ENCODE measurements at regions not wholly inside any gene's neighbourhood (a gene's known extent, or its start where the extent isn't known, plus 50 kb on each side); places are given as distances from the start of the nearest gene placed in this dataset.

GRCh38 chr10:44186150-44186549 lies 198.7 kb downstream of the CXCL12 start:
- TF ChIP-seq EZH2 (IDR thresholded peaks at IDR 0.05; ENCODE audit: borderline replicate concordance, low read depth, low read length, severe bottlenecking) (no peak), CTCF (IDR thresholded peaks at IDR 0.05; ENCODE audit: borderline replicate concordance, extremely low read depth, low read length, poor library complexity, severe bottlenecking) (no peak)
- no peak overlapping the region for H3K4me2 ChIP-seq (ENCODE audit: insufficient read depth, low read length)

GRCh38 chr10:44185315-44185666 lies 199.6 kb downstream of the CXCL12 start:
- Histone ChIP-seq H3K4me2 (ENCODE audit: insufficient read depth, low read length) (no peak overlapping the region), H3K27me3 (ENCODE audit: insufficient read depth, low read length, poor library complexity) (no peaks in the 10 kb centered on the region), H3K9me3 (ENCODE audit: insufficient read depth, low read length, severe bottlenecking) (no peaks in the 10 kb centered on the region), H3K4me1 (ENCODE audit: insufficient read depth, low read length) (no peaks in the 10 kb centered on the region), H3K27ac (ENCODE audit: low read length) (no peak overlapping the region), H3K79me2 (ENCODE audit: insufficient read depth, low read length) (no peaks in the 10 kb centered on the region), H3K9ac (ENCODE audit: low read depth, low read length) (no peak overlapping the region), H4K20me1 (ENCODE audit: insufficient read depth, low read length) (no peaks in the 10 kb centered on the region), H2AFZ (ENCODE audit: low read depth, low read length) (no peak overlapping the region), H3K36me3 (ENCODE audit: insufficient read depth, low read length) (no peaks in the 10 kb centered on the region), H3K4me3 (ENCODE audit: low read depth in 1 of 2, low read length in 2 of 2) (no peak overlapping the region)
- DNase-seq (no peak), ATAC-seq (ENCODE audit: insufficient read depth, low read depth) (no peak)
- TF ChIP-seq CTCF (IDR thresholded peaks at IDR 0.05; ENCODE audit: borderline replicate concordance, extremely low read depth, low read length, poor library complexity, severe bottlenecking) (no peak), EZH2 (IDR thresholded peaks at IDR 0.05; ENCODE audit: borderline replicate concordance, low read depth, low read length, severe bottlenecking) (no peak)

More at GRCh38 chr10:44186150-44186549, 198.7 kb downstream of the CXCL12 start:
- Histone ChIP-seq H3K27ac (ENCODE audit: low read length) (no peak overlapping the region), H2AFZ (ENCODE audit: low read depth, low read length) (no peak overlapping the region), H3K27me3 (ENCODE audit: insufficient read depth, low read length, poor library complexity) (no peaks in the 10 kb centered on the region), H3K9ac (ENCODE audit: low read depth, low read length) (no peak overlapping the region), H3K9me3 (ENCODE audit: insufficient read depth, low read length, severe bottlenecking) (no peaks in the 10 kb centered on the region), H3K79me2 (ENCODE audit: insufficient read depth, low read length) (no peaks in the 10 kb centered on the region), H3K4me3 (ENCODE audit: low read depth in 1 of 2, low read length in 2 of 2) (no peak overlapping the region), H3K4me1 (ENCODE audit: insufficient read depth, low read length) (no peaks in the 10 kb centered on the region), H3K36me3 (ENCODE audit: insufficient read depth, low read length) (no peaks in the 10 kb centered on the region), H4K20me1 (ENCODE audit: insufficient read depth, low read length) (no peaks in the 10 kb centered on the region)
- ATAC-seq (ENCODE audit: insufficient read depth, low read depth) (no peak), DNase-seq (no peak)

- no peak overlapping the region for H3K27ac ChIP-seq (ENCODE audit: low read length)
These were observed 200.1 kb downstream of the CXCL12 start for GRCh38 chr10:44184633-44185314.

More at GRCh38 chr10:44184633-44185314, 200.1 kb downstream of the CXCL12 start:
- no peak overlapping the region for H3K4me3 ChIP-seq (ENCODE audit: low read depth in 1 of 2, low read length in 2 of 2)
- no peaks in the 10 kb centered on the region for H3K27me3 ChIP-seq (ENCODE audit: insufficient read depth, low read length, poor library complexity)
- no peak overlapping the region for H3K9ac ChIP-seq (ENCODE audit: low read depth, low read length)
- no peaks in the 10 kb centered on the region for H3K36me3 ChIP-seq (ENCODE audit: insufficient read depth, low read length)
- ATAC-seq (ENCODE audit: insufficient read depth, low read depth), result no peak
- no peaks in the 10 kb centered on the region for H3K4me1 ChIP-seq (ENCODE audit: insufficient read depth, low read length)
- H3K9me3 ChIP-seq (ENCODE audit: insufficient read depth, low read length, severe bottlenecking), result no peaks in the 10 kb centered on the region
- H3K79me2 ChIP-seq (ENCODE audit: insufficient read depth, low read length), result no peaks in the 10 kb centered on the region
- no peak overlapping the region for H3K4me2 ChIP-seq (ENCODE audit: insufficient read depth, low read length)
- TF ChIP-seq CTCF (IDR thresholded peaks at IDR 0.05; ENCODE audit: borderline replicate concordance, extremely low read depth, low read length, poor library complexity, severe bottlenecking) (no peak), EZH2 (IDR thresholded peaks at IDR 0.05; ENCODE audit: borderline replicate concordance, low read depth, low read length, severe bottlenecking) (no peak)
- no peak for DNase-seq
- H2AFZ ChIP-seq (ENCODE audit: low read depth, low read length), result no peak overlapping the region
- no peaks in the 10 kb centered on the region for H4K20me1 ChIP-seq (ENCODE audit: insufficient read depth, low read length)
